OCI-LY3 (cell line): ENCODE measurements at regions not wholly inside any gene's neighbourhood (a gene's known extent, or its start where the extent isn't known, plus 50 kb on each side); places are given as distances from the start of the nearest gene placed in this dataset.

Experiments used
- H2AFZ ChIP-seq: fragments of 200-600, 300-600 bp; shearing (Covaris generic); 2 replicates; pipeline ENCODE4 v1.6.0; 2014; ENCODE audit warnings: antibody characterized with exemption, low read depth, low read length
- H3K27ac ChIP-seq: fragments of 200-600, 300-600 bp; sonication (generic); 2 replicates; pipeline ENCODE4 v1.5.1; 2014; ENCODE audit warnings: mild to moderate bottlenecking, low read length, moderate library complexity, mixed read lengths
- H3K27me3 ChIP-seq: fragments of 200-600, 300-600 bp; sonication (generic); 2 replicates; pipeline ENCODE4 v1.6.1; 2014; ENCODE audit warnings: low read depth, low read length, mixed read lengths
- H3K36me3 ChIP-seq: fragments of 200-600, 300-600 bp; sonication (generic); replicated peaks from 2 replicates; pipeline ENCODE3; 2014; ENCODE audit warnings: low read depth, low read length, mixed read lengths
- H3K4me1 ChIP-seq: fragments of 300-600, 200-600 bp; sonication (generic); 2 replicates; pipeline ENCODE4 v1.6.1; 2014; ENCODE audit warnings: low read length, mixed read lengths
- H3K4me2 ChIP-seq: fragments of 200-600, 300-600 bp; sonication (generic); 2 replicates; pipeline ENCODE4 v1.6.1; 2014; ENCODE audit warnings: low read length, mixed read lengths
- H3K4me3 ChIP-seq: fragments of 300-600, 200-600 bp; sonication (generic); 2 replicates; pipeline ENCODE4 v1.5.1; 2014; ENCODE audit warnings: antibody characterized with exemption, mild to moderate bottlenecking, low read length, moderate library complexity
- H3K79me2 ChIP-seq: fragments of 300-600, 200-600 bp; shearing (Covaris generic); 2 replicates; pipeline ENCODE4 v1.6.1; 2014; ENCODE audit warnings: mild to moderate bottlenecking, low read length, mixed read lengths
- H3K9ac ChIP-seq: fragments of 300-600, 200-600 bp; shearing (Covaris generic); 2 replicates; pipeline ENCODE4 v1.6.0; 2014; ENCODE audit warnings: mild to moderate bottlenecking, low read length, moderate library complexity
- H3K9me3 ChIP-seq: fragments of 200-600, 300-600 bp; shearing (Covaris generic); 2 replicates; pipeline ENCODE4 v1.6.1; 2014; ENCODE audit warnings: low read length, mixed read lengths; ENCODE audit not compliant: insufficient read depth
- H4K20me1 ChIP-seq: fragments of 200-600, 300-600 bp; sonication (generic); 2 replicates; pipeline ENCODE4 v1.6.1; 2016; ENCODE audit warnings: low read length, mixed read lengths; ENCODE audit not compliant: insufficient read depth
- EZH2phosphoT487 ChIP-seq: fragments of 200-600 bp; shearing (Covaris generic); IDR thresholded peaks from 2 replicates; pipeline ENCODE4 v1.6.1; 2018; ENCODE audit warnings: antibody characterized with exemption, mixed run types, low read depth
- TF ChIP-seq, protein P1 (sequence below): fragments of 200-600, 300-600 bp; sonication (generic); IDR thresholded peaks from 2 replicates; pipeline ENCODE4 v1.5.1; 2014; ENCODE audit warnings: antibody characterized with exemption, low read length, low read depth

DNA sequence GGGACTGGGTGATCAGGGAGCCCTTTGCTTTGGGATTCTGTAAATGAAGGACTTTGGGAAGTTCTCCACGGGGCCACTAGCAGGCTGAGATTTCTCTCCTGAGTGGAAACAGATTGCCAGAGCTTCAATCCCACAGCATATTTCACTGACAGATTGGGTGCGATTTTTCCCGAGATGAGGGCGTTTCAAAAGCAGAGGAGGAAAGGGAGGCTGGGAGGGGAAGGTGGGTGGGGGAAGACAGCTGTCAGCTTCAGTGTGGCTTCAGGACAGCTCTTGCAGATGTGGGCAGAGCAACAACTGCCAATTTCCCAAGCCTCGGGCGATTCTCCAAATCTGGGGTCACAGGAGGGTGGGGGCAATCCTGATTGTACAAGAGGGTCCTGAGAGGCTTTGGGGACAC lies 258.5 kb upstream of the ADRA1B start:
- TF ChIP-seq, protein P1, sequence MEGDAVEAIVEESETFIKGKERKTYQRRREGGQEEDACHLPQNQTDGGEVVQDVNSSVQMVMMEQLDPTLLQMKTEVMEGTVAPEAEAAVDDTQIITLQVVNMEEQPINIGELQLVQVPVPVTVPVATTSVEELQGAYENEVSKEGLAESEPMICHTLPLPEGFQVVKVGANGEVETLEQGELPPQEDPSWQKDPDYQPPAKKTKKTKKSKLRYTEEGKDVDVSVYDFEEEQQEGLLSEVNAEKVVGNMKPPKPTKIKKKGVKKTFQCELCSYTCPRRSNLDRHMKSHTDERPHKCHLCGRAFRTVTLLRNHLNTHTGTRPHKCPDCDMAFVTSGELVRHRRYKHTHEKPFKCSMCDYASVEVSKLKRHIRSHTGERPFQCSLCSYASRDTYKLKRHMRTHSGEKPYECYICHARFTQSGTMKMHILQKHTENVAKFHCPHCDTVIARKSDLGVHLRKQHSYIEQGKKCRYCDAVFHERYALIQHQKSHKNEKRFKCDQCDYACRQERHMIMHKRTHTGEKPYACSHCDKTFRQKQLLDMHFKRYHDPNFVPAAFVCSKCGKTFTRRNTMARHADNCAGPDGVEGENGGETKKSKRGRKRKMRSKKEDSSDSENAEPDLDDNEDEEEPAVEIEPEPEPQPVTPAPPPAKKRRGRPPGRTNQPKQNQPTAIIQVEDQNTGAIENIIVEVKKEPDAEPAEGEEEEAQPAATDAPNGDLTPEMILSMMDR: no peak
- TF ChIP-seq EZH2phosphoT487: no peak
- no peaks in the 10 kb centered on the region for H3K36me3 ChIP-seq
- H3K9me3 ChIP-seq: no peaks in the 10 kb centered on the region
- no peak overlapping the region for H3K9ac ChIP-seq
- H4K20me1 ChIP-seq: no peaks in the 10 kb centered on the region
- H3K27ac ChIP-seq: no peak overlapping the region
- H3K4me2 ChIP-seq: no peak overlapping the region
- H3K27me3 ChIP-seq: no peaks in the 10 kb centered on the region
- no peak overlapping the region for H3K4me3 ChIP-seq
- no peaks in the 10 kb centered on the region for H3K4me1 ChIP-seq
- no peaks in the 10 kb centered on the region for H3K79me2 ChIP-seq
- H2AFZ ChIP-seq: no peak overlapping the region

- Histone ChIP-seq H3K4me1 (no peaks in the 10 kb centered on the region), H3K27me3 (no peaks in the 10 kb centered on the region), H3K36me3 (no peaks in the 10 kb centered on the region), H4K20me1 (no peaks in the 10 kb centered on the region), H3K9me3 (no peaks in the 10 kb centered on the region), H3K4me2 (no peak overlapping the region), H2AFZ (no peak overlapping the region), H3K27ac (no peak overlapping the region), H3K79me2 (no peaks in the 10 kb centered on the region), H3K9ac (no peak overlapping the region), H3K4me3 (no peak overlapping the region)
- TF ChIP-seq EZH2phosphoT487: no peak
- TF ChIP-seq, protein P1: no peak
Observed at GRCh38 chr5:159658266-159658925, 257.9 kb upstream of the ADRA1B start.

GRCh38 chr5:159660401-159660800 lies 255.9 kb upstream of the ADRA1B start:
- Histone ChIP-seq H3K9me3 (no peaks in the 10 kb centered on the region), H3K79me2 (no peaks in the 10 kb centered on the region), H3K27ac (no peak overlapping the region), H3K27me3 (no peaks in the 10 kb centered on the region), H3K4me2 (no peak overlapping the region), H3K4me1 (no peaks in the 10 kb centered on the region), H3K36me3 (no peaks in the 10 kb centered on the region), H4K20me1 (no peaks in the 10 kb centered on the region), H3K9ac (no peak overlapping the region), H2AFZ (no peak overlapping the region), H3K4me3 (no peak overlapping the region)
- TF ChIP-seq, protein P1: no peak
- TF ChIP-seq EZH2phosphoT487: no peak

GRCh38 chr5:159663986-159664385 lies 252.3 kb upstream of the ADRA1B start:
- no peak overlapping the region for H2AFZ ChIP-seq
- TF ChIP-seq, protein P1: no peak
- TF ChIP-seq EZH2phosphoT487: no peak

More at GRCh38 chr5:159663986-159664385, 252.3 kb upstream of the ADRA1B start:
- Histone ChIP-seq H3K9me3 (no peaks in the 10 kb centered on the region), H3K36me3 (no peaks in the 10 kb centered on the region), H4K20me1 (no peaks in the 10 kb centered on the region), H3K4me3 (no peak overlapping the region), H3K79me2 (no peaks in the 10 kb centered on the region), H3K27me3 (no peaks in the 10 kb centered on the region), H3K4me1 (no peaks in the 10 kb centered on the region), H3K4me2 (no peak overlapping the region), H3K9ac (no peak overlapping the region), H3K27ac (no peak overlapping the region)
